Endothelial cell (in vitro differentiated cells): ENCODE measurements at regions not wholly inside any gene's neighbourhood (a gene's known extent, or its start where the extent isn't known, plus 50 kb on each side); places are given as distances from the start of the nearest gene placed in this dataset.

ENCODE experiments used
- DNase-seq: peaks from one replicate; pipeline ENCODE4 v3.0.0; 2021; ENCODE audit warnings: low spot score
- H3K27ac Mint-ChIP-seq: one replicate; pipeline ENCODE4 v1.8.0; 2021; ENCODE audit warnings: mixed read lengths, inconsistent platforms; ENCODE audit not compliant: unreplicated experiment
- H3K27me3 Mint-ChIP-seq: one replicate; pipeline ENCODE4 v1.8.0; 2021; ENCODE audit warnings: mild to moderate bottlenecking, moderate library complexity, mixed read lengths, inconsistent platforms; ENCODE audit not compliant: unreplicated experiment
- H3K36me3 Mint-ChIP-seq: one replicate; pipeline ENCODE4 v1.8.0; 2021; ENCODE audit warnings: mild to moderate bottlenecking, low read depth, mixed read lengths, inconsistent platforms; ENCODE audit not compliant: unreplicated experiment
- H3K4me1 Mint-ChIP-seq: one replicate; pipeline ENCODE4 v1.8.0; 2021; ENCODE audit warnings: mild to moderate bottlenecking, mixed read lengths, inconsistent platforms; ENCODE audit not compliant: unreplicated experiment
- H3K4me3 Mint-ChIP-seq: one replicate; pipeline ENCODE4 v1.8.0; 2021; ENCODE audit warnings: mild to moderate bottlenecking, mixed read lengths, inconsistent platforms; ENCODE audit not compliant: unreplicated experiment
- H3K9me3 Mint-ChIP-seq: one replicate; pipeline ENCODE4 v1.8.0; 2021; ENCODE audit warnings: mixed read lengths, inconsistent platforms; ENCODE audit not compliant: unreplicated experiment
- TF ChIP-seq, protein P1 (sequence below): fragments of 200-600 bp; sonication (generic); IDR thresholded peaks from one replicate; pipeline ENCODE4 v1.5.0; 2021; ENCODE audit warnings: antibody characterized with exemption; ENCODE audit not compliant: unreplicated experiment

- H3K4me3 Mint-ChIP-seq: no peak overlapping the region
- H3K27ac Mint-ChIP-seq: no peak overlapping the region
- H3K36me3 Mint-ChIP-seq: no peaks in the 10 kb centered on the region
- H3K9me3 Mint-ChIP-seq: no peaks in the 10 kb centered on the region
- TF ChIP-seq, protein P1, sequence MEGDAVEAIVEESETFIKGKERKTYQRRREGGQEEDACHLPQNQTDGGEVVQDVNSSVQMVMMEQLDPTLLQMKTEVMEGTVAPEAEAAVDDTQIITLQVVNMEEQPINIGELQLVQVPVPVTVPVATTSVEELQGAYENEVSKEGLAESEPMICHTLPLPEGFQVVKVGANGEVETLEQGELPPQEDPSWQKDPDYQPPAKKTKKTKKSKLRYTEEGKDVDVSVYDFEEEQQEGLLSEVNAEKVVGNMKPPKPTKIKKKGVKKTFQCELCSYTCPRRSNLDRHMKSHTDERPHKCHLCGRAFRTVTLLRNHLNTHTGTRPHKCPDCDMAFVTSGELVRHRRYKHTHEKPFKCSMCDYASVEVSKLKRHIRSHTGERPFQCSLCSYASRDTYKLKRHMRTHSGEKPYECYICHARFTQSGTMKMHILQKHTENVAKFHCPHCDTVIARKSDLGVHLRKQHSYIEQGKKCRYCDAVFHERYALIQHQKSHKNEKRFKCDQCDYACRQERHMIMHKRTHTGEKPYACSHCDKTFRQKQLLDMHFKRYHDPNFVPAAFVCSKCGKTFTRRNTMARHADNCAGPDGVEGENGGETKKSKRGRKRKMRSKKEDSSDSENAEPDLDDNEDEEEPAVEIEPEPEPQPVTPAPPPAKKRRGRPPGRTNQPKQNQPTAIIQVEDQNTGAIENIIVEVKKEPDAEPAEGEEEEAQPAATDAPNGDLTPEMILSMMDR: no peak
- peaks cover under 1% of the 10 kb centered on the region for H3K27me3 Mint-ChIP-seq
- no peak for DNase-seq
- H3K4me1 Mint-ChIP-seq: no peaks in the 10 kb centered on the region
Measured at GRCh38 chr9:107980984-107981383, 491.4 kb upstream of the KLF4 start.

DNA sequence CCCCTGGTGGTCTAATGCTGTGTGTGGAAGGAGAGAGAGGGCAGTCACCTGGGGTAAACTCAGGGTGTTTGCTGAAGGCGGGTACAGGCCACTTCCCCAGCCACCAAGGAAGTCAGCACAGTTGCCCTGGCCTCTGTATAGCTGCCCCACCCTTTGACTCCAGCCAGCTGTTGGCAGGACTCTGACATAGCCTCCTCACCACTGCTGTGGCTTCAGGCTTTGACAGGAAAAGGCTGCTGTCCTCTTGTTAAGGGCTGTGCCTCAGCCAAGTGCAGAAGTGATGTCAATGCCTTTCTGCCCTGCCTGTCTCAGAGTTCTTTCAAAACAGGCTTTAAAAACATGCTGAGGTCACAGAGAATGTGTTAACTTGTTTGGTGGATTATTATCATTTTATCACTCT, 487.2 kb upstream of the KLF4 start:
- Mint-ChIP-seq H3K4me1 (no peaks in the 10 kb centered on the region), H3K9me3 (no peaks in the 10 kb centered on the region), H3K36me3 (no peaks in the 10 kb centered on the region), H3K27ac (no peak overlapping the region), H3K4me3 (no peak overlapping the region), H3K27me3 (peaks cover 2% of the 10 kb centered on the region)
- no peak for DNase-seq
- TF ChIP-seq, protein P1: no peak

GRCh38 chr9:107975426-107976010, 485.9 kb upstream of the KLF4 start:
- H3K36me3 Mint-ChIP-seq: no peaks in the 10 kb centered on the region
- no peak overlapping the region for H3K27ac Mint-ChIP-seq
- no peaks in the 10 kb centered on the region for H3K9me3 Mint-ChIP-seq
- H3K4me1 Mint-ChIP-seq: no peaks in the 10 kb centered on the region
- H3K27me3 Mint-ChIP-seq: peaks cover 2% of the 10 kb centered on the region
- H3K4me3 Mint-ChIP-seq: no peak overlapping the region
- TF ChIP-seq, protein P1: no peak
- DNase-seq: no peak

DNA sequence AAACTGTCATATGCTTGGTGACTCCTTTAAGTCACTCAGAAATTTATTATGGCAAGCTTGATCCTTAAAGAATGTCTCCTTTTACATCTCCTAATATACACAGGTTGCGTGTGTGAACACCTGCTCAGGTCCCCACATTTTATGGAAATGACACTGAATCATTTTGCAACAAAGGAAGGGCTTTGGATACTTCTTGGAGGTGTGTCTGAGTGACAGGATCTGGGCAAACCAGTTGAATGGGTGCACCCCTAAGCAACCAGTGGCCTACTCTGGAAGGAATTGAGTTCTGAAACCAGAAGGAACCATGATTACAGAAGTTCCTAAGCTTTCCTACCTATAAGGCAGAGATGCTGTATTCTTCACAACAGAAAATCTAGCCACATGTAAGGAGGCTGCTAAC, 483.9 kb upstream of the KLF4 start:
- H3K9me3 Mint-ChIP-seq: no peaks in the 10 kb centered on the region
- no peak overlapping the region for H3K27ac Mint-ChIP-seq
- TF ChIP-seq, protein P1: no peak

DNA sequence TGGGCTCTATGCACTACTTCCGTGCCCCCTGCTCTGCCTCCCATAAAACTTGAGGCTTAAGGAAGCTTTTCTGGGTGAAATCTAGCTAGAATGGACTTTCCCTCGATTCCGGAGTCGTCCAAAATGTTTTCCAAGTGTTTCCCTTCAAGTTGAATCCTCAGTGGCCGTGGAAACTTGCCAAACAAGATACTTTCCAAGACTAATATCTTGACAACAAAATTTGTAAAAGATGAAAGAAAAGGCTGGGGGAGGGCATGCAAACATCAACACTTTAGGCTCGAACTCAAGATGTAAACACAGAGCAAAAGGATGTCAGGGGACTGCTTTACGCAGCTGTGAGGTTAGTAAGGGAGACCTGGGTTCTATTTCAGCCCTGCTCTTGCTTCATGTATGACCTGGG, 482.8 kb upstream of the KLF4 start:
- Mint-ChIP-seq H3K9me3 (no peaks in the 10 kb centered on the region), H3K4me3 (no peak overlapping the region), H3K27ac (no peak overlapping the region), H3K4me1 (no peaks in the 10 kb centered on the region), H3K27me3 (peaks cover 2% of the 10 kb centered on the region), H3K36me3 (no peaks in the 10 kb centered on the region)
- DNase-seq: no peak
- TF ChIP-seq, protein P1: no peak

More for the DNA sequence above, 483.9 kb upstream of the KLF4 start:
- no peak overlapping the region for H3K4me3 Mint-ChIP-seq
- no peak for DNase-seq
- no peaks in the 10 kb centered on the region for H3K4me1 Mint-ChIP-seq
- H3K36me3 Mint-ChIP-seq: no peaks in the 10 kb centered on the region
- H3K27me3 Mint-ChIP-seq: peaks cover 2% of the 10 kb centered on the region
